IgD-negative memory B cell (primary cell): ENCODE measurements at regions not wholly inside any gene's neighbourhood (a gene's known extent, or its start where the extent isn't known, plus 50 kb on each side); places are given as distances from the start of the nearest gene placed in this dataset.

Experiments used
- H3K27ac Mint-ChIP-seq, 3 donors: one replicate each; pipeline ENCODE4 v1.8.0; 2020 to 2022; ENCODE audit warnings: mild to moderate bottlenecking in 3 of 3, mixed read lengths in 3 of 3, moderate library complexity in 1 of 3
- H3K27me3 Mint-ChIP-seq: one replicate; pipeline ENCODE4 v1.8.0; 2021; ENCODE audit warnings: mixed read lengths
- H3K36me3 Mint-ChIP-seq: one replicate; pipeline ENCODE4 v1.8.0; 2020; ENCODE audit warnings: mild to moderate bottlenecking, mixed read lengths
- H3K4me1 Mint-ChIP-seq, 3 donors: one replicate each; pipeline ENCODE4 v1.8.0; 2020 to 2022; ENCODE audit warnings: mixed read lengths in 3 of 3, mild to moderate bottlenecking in 1 of 3
- H3K4me3 Mint-ChIP-seq, 4 donors: one replicate each; pipeline ENCODE4 v1.8.0; 2020 to 2022; ENCODE audit warnings: mild to moderate bottlenecking in 4 of 4, mixed read lengths in 4 of 4, moderate library complexity in 3 of 4
- H3K9me3 Mint-ChIP-seq, 3 donors: one replicate each; pipeline ENCODE4 v1.8.0; 2020 to 2021; ENCODE audit warnings: mixed read lengths in 3 of 3, mild to moderate bottlenecking in 1 of 3

- H3K27me3 Mint-ChIP-seq, result no peaks in the 10 kb centered on the region
- peaks cover 6 to 10% (median 9%) of the 10 kb centered on the region in 3 donors for H3K9me3 Mint-ChIP-seq
- H3K27ac Mint-ChIP-seq, result no peak overlapping the region
- no peaks in the 10 kb centered on the region for H3K36me3 Mint-ChIP-seq
- H3K4me1 Mint-ChIP-seq, result no peaks in the 10 kb centered on the region
- H3K4me3 Mint-ChIP-seq, result no peak overlapping the region
Measured at GRCh38 chr18:39424261-39424660, 1858.7 kb upstream of the CELF4 start.

DNA sequence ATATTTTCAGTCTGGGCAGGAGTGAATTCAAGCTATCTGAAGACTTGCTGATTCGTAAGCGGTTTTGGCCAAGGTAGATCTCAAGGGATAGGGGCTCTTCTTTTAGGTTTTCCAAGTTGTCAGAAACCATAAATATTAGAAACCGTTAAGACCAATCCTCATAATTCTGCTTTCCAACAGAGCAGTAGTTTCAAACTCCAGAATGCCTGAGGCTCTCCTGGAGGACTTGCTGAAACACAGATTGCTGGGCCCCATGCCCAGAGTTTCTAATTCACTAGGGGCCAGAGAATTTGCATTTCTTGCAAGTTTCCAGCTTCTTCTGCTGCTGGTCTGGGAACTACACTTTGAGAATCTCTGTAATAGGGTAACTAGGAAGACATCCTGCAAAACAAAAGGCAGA lies 1855.7 kb upstream of the CELF4 start:
- Mint-ChIP-seq H3K27me3 (no peaks in the 10 kb centered on the region), H3K4me3 (no peak overlapping the region), H3K36me3 (no peaks in the 10 kb centered on the region), H3K9me3 (peaks cover 0 to 10% (median 5%) of the 10 kb centered on the region in 3 donors), H3K27ac (no peak overlapping the region), H3K4me1 (no peaks in the 10 kb centered on the region)

DNA sequence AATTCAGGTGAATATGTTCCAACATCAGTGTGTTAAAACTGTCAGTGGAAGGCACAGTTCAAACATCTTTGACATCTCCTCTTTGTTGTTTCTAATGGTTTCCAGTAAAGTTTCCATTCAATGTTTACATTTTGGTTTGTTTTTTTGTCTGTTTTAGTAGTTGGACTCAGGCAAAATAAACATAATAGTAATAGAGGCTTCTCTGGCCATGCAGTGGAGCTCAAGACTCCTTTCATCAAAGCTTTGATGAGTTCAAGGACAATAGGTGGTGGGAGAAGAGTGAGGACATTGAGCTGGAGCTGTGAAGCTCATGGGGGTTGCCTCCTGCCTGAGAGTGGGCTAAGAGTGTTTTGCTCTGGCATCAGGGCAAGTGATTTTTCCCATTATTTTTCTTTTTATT lies 1853.7 kb upstream of the CELF4 start:
- no peaks in the 10 kb centered on the region for H3K36me3 Mint-ChIP-seq
- H3K27ac Mint-ChIP-seq, result no peak overlapping the region
- peaks cover 0 to 11% (median 4%) of the 10 kb centered on the region in 3 donors for H3K9me3 Mint-ChIP-seq
- H3K4me3 Mint-ChIP-seq, result no peak overlapping the region
- no peaks in the 10 kb centered on the region for H3K4me1 Mint-ChIP-seq
- no peaks in the 10 kb centered on the region for H3K27me3 Mint-ChIP-seq

DNA sequence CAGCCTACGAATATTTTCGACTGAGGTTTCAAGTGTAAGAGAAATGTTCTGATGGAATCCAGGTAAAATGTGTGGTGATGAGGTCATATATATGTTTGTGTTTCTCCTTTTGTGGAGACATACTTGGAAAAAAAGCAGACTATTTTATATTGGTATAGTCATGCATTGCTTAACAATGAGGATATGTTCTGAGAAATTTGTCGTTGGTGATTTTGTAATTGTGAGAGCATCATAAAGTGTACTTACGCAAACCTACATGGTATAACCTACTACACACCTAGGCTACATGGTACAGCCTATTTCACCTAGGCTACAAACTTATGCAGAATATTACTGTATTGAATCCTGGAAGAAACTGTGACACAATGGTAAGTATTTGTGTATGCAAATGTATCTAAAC lies 1849.9 kb upstream of the CELF4 start:
- no peak overlapping the region for H3K27ac Mint-ChIP-seq
- no peaks in the 10 kb centered on the region for H3K4me1 Mint-ChIP-seq
- peaks cover 0 to 20% (median 7%) of the 10 kb centered on the region in 3 donors for H3K9me3 Mint-ChIP-seq
- no peaks in the 10 kb centered on the region for H3K27me3 Mint-ChIP-seq
- no peak overlapping the region for H3K4me3 Mint-ChIP-seq
- H3K36me3 Mint-ChIP-seq, result no peaks in the 10 kb centered on the region

- Mint-ChIP-seq H3K4me3 (no peak overlapping the region), H3K36me3 (no peaks in the 10 kb centered on the region), H3K27ac (no peak overlapping the region), H3K9me3 (peaks cover 0 to 20% (median 11%) of the 10 kb centered on the region in 3 donors), H3K27me3 (no peaks in the 10 kb centered on the region), H3K4me1 (no peaks in the 10 kb centered on the region)
Measured at GRCh38 chr18:39414009-39414700, 1848.6 kb upstream of the CELF4 start.

GRCh38 chr18:39406941-39407340 lies 1841.3 kb upstream of the CELF4 start:
- Mint-ChIP-seq H3K27ac (no peak overlapping the region), H3K4me3 (no peak overlapping the region), H3K9me3 (peaks cover 0 to 8% (median 5%) of the 10 kb centered on the region in 3 donors), H3K4me1 (no peaks in the 10 kb centered on the region), H3K36me3 (no peaks in the 10 kb centered on the region), H3K27me3 (no peaks in the 10 kb centered on the region)

DNA sequence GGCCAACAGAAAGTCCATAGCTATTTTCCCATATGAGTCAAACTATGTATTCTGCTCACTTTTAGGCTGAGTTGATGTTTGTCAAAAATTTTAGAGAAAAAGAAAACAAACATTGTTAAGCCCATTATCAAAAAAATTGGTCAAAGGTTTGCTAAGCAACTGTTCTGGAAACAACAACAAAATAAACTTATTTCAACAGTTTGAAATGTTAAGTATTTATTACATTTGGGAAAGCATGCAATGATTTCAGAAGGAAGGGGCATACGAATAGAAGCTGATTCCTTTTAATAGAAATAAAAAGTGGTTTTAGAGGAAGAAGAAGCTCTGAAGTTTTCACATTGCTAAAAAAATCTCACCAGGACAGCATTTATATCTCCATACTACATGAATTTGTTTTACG lies 1837.5 kb upstream of the CELF4 start:
- Mint-ChIP-seq H3K27ac (no peak overlapping the region), H3K9me3 (peaks cover 0 to 10% (median 2%) of the 10 kb centered on the region in 3 donors), H3K4me3 (no peak overlapping the region)

GRCh38 chr18:39399662-39400061 lies 1834.1 kb upstream of the CELF4 start:
- Mint-ChIP-seq H3K36me3 (no peaks in the 10 kb centered on the region), H3K27me3 (no peaks in the 10 kb centered on the region), H3K4me1 (no peaks in the 10 kb centered on the region)

More for the DNA sequence above, 1837.5 kb upstream of the CELF4 start:
- Mint-ChIP-seq H3K27me3 (no peaks in the 10 kb centered on the region), H3K4me1 (no peaks in the 10 kb centered on the region), H3K36me3 (no peaks in the 10 kb centered on the region)

DNA sequence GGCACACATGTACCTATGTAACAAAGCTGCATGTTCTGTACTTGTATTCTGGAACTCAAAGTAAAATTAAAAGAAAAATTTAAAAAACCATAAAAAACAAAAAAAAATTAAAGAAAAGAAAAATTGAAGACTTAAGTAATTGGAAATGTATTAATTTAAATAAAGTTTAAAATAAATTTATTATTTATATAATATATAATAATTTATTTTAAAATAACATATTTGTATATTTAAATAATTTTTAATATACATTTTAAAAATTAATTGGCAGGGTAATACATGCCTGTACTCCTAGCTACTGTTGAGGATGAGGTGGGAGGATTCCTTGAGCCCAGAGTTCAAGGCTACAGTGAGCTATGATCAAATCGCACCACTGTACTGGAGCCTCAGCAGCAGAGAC lies 1830.6 kb upstream of the CELF4 start:
- Mint-ChIP-seq H3K36me3 (peaks cover 3% of the 10 kb centered on the region), H3K4me3 (no peak overlapping the region), H3K27ac (no peak overlapping the region), H3K9me3 (peaks cover 10 to 18% (median 10%) of the 10 kb centered on the region in 3 donors), H3K4me1 (no peaks in the 10 kb centered on the region), H3K27me3 (no peaks in the 10 kb centered on the region)

More at GRCh38 chr18:39399662-39400061, 1834.1 kb upstream of the CELF4 start:
- peaks cover 2 to 6% (median 5%) of the 10 kb centered on the region in 3 donors for H3K9me3 Mint-ChIP-seq
- H3K4me3 Mint-ChIP-seq, result no peak overlapping the region
- H3K27ac Mint-ChIP-seq, result no peak overlapping the region

DNA sequence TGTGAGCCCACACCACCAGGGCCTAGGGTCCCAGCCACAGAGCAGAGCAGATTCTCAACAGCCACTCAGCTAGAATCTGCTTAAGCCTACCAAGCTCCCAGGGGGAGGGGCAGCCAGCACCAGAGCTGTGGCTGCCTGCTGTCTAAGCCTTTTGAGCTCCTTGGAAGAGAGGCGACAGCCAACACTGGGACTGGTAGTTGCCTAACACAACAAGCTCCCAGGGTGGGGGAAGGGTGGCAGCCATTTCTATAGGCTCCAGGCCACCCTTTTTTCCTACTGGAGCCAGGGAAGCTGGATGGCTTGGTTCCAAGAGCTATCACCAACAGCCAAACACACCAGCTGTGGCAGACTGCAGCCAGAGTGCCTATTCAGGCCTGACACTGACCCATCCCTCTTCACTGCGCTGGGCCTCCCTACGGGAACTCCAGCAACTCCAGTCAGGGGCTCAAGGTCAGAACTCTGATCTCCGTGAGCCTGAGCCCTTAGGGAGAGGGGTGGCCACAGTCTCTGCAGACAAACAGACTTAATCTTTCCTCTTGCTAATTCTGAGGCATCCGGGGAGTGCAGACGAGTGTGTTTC lies 1824.3 kb upstream of the CELF4 start:
- Mint-ChIP-seq H3K36me3 (peaks cover 3% of the 10 kb centered on the region), H3K9me3 (peaks cover 10 to 13% (median 11%) of the 10 kb centered on the region in 3 donors), H3K4me1 (no peaks in the 10 kb centered on the region), H3K27me3 (no peaks in the 10 kb centered on the region), H3K27ac (no peak overlapping the region), H3K4me3 (no peak overlapping the region)

GRCh38 chr18:39380866-39381265 lies 1815.3 kb upstream of the CELF4 start:
- H3K27me3 Mint-ChIP-seq, result no peaks in the 10 kb centered on the region

DNA sequence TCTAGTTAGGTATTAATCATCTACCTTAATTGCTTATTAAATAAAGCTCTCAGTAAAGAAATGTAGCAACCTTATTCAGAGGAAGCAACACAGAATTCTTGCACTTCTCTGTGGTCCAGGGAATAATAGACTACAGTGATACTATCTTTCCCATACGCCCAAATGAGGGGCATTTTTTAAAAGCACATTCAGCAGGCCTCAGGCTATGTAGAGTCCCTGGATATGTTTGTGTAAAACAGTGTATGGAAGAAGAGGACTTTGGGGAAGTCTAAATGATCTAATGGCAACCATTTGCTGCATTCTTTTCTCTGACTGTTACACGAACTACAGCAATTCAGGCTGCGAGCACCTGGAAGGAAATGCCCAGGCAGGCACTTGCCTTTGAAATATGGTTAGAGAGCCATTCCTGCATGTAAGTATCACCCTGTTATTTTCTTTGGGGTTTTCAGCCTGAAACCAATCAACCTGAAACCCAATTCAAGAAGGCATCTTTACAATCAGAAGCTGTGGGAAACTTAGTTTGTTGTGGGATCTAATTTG lies 1814.7 kb upstream of the CELF4 start:
- Mint-ChIP-seq H3K9me3 (peaks cover 0 to 7% (median 0%) of the 10 kb centered on the region in 3 donors), H3K36me3 (no peaks in the 10 kb centered on the region), H3K27ac (no peak overlapping the region), H3K4me3 (no peak overlapping the region), H3K27me3 (no peaks in the 10 kb centered on the region), H3K4me1 (no peaks in the 10 kb centered on the region)

More at GRCh38 chr18:39380866-39381265, 1815.3 kb upstream of the CELF4 start:
- Mint-ChIP-seq H3K4me3 (peak overlapping the region in 1 of 4 donors; percentile 47), H3K4me1 (no peaks in the 10 kb centered on the region), H3K9me3 (peaks cover 0 to 10% (median 0%) of the 10 kb centered on the region in 3 donors), H3K27ac (no peak overlapping the region), H3K36me3 (no peaks in the 10 kb centered on the region)

- no peak overlapping the region for H3K27ac Mint-ChIP-seq
- H3K36me3 Mint-ChIP-seq, result no peaks in the 10 kb centered on the region
- H3K27me3 Mint-ChIP-seq, result no peaks in the 10 kb centered on the region
- H3K4me1 Mint-ChIP-seq, result no peaks in the 10 kb centered on the region
- peaks cover 0 to 5% (median 3%) of the 10 kb centered on the region in 3 donors for H3K9me3 Mint-ChIP-seq
- H3K4me3 Mint-ChIP-seq, result no peak overlapping the region
Measured at GRCh38 chr18:39375066-39375465, 1809.5 kb upstream of the CELF4 start.

DNA sequence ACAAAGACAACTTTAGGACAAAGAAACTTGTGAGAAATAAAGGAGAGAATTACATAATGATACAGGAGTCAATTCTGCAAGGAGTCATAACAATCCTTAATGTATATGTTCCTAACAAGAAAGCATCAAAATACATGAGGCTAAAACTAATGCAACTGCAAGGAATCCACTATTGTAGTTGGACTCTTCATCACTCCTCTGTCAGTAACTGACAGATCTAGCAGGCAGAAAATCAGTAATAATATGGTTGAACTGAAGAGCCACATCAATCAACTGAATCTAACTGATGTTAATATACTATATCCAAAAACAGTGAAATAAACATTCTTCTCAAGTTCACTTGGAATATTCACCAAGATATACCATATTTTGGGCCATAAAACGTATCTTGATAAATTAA lies 1806.4 kb upstream of the CELF4 start:
- Mint-ChIP-seq H3K9me3 (peaks cover 0 to 3% (median 2%) of the 10 kb centered on the region in 3 donors), H3K4me1 (no peaks in the 10 kb centered on the region), H3K27ac (no peak overlapping the region), H3K27me3 (no peaks in the 10 kb centered on the region), H3K4me3 (no peak overlapping the region), H3K36me3 (no peaks in the 10 kb centered on the region)

- no peaks in the 10 kb centered on the region for H3K27me3 Mint-ChIP-seq
- H3K9me3 Mint-ChIP-seq, result peaks cover 0 to 2% (median 0%) of the 10 kb centered on the region in 3 donors
- no peak overlapping the region for H3K27ac Mint-ChIP-seq
- H3K4me3 Mint-ChIP-seq, result no peak overlapping the region
- no peaks in the 10 kb centered on the region for H3K4me1 Mint-ChIP-seq
- no peaks in the 10 kb centered on the region for H3K36me3 Mint-ChIP-seq
Measured at GRCh38 chr18:39366656-39367055, 1801.1 kb upstream of the CELF4 start.
